Stimulated activated CD4-positive, alpha-beta T cell treated with anti-CD3 and anti-CD28 coated beads, Interleukin-2, amount 100 ng/mL, for 4 hours (primary cell): ENCODE measurements at regions not wholly inside any gene's neighbourhood (a gene's known extent, or its start where the extent isn't known, plus 50 kb on each side); places are given as distances from the start of the nearest gene placed in this dataset.
"Not testable (repeated sequence)": the region's sequence is repeated elsewhere in the genome, so short reads cannot be mapped to it uniquely, and the experiment has no call there.

ENCODE experiments used
- DNase-seq: peaks from one replicate; pipeline ENCODE4 v3.0.0-alpha.2; 2020; ENCODE audit warnings: low read depth

DNA sequence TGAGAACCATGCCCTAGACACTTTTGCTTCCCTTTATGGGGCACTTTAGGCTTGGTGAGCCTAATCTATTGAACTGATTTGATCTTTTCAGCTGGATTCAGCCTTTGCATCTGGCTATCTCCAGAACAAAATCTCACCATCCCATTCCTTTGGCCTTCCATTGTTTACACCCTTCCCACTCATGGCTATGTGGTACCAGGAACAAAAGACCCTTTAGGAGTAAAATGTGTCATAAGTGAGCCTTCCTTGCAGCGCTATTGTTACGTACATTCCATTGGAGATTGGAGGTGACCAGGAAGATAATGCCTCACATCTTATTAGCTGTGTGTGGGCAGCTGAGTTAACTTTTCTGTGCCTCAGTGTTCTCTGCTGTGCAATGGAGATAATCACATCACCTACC, 188.4 kb downstream of the SATB1 start:
- DNase-seq = no peak

DNA sequence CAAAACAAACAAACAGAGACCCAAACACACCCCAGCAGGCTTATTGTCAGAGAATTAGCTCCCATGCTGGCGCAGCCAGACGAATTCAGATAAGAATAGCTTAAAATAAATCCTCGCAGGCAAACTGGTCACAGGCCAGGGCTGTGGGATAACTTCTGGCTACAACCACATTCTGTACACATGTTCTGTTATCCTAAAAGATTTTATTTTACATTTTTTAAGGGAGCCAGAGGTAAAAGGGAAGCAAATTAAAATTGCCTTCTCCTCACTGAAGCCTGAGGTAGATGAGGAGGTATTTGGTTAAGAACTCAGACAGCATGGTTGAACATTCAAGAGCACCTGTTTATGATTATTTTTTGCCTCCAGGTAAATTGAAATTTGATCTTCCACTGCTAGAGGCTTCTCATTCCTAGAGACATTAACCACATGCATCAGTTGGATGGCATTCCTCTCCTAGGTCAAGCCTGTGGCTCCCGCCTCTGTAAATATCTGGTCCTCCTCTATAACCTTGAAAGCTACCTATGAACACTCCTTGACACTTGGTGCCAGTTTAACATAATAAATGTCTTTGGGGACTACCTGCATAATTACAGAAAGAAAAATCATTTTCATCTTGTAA, 190.3 kb downstream of the SATB1 start:
- no peak for DNase-seq

- DNase-seq = no peak
Measured at GRCh38 chr3:18233987-18234716, 191.0 kb downstream of the SATB1 start.

DNA sequence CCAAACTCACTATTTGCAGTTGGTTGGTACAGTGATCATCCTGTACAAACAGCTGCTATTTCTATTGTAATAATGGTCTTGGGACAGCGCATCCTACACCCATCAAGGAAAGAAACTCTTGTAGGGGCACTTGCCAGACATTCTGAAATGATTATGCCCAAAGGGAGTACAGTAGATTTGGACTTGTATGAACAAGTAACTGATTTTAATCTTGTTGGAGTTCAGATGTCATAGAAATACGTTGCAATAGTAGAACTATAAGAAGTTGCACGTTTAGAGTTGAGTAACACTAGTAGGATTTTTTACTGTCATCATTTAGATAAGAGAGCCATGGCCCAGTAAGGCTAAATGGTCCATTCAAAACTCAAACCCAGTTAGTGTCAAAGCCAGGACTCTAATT, 192.8 kb downstream of the SATB1 start:
- DNase-seq = no peak

DNA sequence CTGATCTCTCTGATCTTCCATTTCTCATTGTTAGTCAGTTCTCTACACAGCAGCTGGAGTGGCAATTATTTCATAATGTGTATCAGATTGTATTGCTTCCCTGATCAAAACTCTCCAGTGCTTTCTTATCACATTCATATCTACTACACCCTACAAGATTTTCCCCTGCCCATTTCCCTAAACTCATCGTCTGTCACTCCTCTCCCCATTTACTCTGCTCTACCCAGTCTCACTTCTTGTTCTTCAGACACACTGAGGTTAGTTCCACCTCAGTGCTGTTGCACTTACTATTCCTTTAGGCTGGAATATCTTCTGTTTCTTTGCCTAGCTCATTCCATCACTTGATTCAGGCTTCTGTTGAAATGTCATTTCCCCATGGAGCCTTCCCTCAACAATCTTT, 197.1 kb downstream of the SATB1 start:
- no peak for DNase-seq

- no peak for DNase-seq
Measured at GRCh38 chr3:18225709-18226108, 199.4 kb downstream of the SATB1 start.

DNA sequence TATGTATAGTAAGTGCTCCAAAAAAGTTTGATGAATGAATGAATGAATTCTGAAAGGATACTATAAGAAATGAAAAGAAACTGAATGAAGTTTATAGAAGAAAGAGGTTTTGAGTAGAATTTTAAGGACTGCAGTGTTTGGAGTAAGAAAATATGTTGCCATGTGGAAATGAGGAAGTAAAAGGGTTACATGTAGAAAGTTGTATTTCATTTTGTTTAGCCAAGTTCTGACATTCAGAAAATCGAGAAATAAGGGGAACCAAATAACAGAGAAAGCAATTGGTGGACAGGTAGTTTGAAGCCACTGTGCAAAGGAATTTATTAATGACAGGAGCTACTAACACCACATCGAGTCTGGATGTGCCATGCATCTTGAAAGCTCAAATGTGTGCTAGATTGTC, 200.7 kb downstream of the SATB1 start:
- DNase-seq = no peak

DNA sequence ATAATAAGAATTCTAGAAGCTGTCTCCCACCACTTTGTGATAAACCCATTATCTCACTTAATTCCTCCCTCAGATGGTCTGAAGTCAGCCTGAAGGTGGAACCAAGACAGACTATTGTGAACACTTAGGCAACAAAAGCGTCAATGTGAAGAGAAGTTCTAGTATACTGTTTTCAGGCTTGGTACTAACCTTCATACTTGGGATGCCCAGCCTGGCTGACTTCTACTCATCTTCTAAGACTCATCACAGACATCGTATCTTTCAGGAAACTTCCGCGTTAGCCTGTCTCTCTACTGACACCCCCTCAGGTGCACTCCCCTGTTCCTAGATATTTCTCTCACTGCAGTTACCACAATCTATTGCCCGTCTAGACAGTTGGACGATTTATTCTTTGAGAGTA, 201.2 kb downstream of the SATB1 start:
- no peak for DNase-seq

GRCh38 chr3:18223571-18223970, 201.6 kb downstream of the SATB1 start:
- no peak for DNase-seq

DNA sequence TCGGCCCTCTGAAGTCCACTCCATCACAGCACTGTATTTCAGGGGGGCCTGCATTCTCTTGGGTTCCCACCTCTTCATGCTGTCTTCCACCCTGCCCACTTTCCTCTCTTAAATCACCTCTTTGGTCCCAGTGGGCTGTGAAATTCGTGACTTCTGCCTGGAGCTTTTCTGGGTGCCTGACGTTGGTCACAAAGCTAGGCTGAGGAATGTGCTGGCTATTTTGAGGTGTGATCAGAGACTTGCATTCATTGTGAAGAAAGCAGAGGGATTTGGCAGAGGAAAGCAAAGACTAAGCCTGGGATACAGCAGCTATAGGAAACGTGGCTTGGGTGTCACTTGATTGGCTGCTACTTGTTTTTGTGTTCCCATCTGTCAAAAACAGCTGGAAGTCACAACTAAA, 202.5 kb downstream of the SATB1 start:
- no peak for DNase-seq

DNA sequence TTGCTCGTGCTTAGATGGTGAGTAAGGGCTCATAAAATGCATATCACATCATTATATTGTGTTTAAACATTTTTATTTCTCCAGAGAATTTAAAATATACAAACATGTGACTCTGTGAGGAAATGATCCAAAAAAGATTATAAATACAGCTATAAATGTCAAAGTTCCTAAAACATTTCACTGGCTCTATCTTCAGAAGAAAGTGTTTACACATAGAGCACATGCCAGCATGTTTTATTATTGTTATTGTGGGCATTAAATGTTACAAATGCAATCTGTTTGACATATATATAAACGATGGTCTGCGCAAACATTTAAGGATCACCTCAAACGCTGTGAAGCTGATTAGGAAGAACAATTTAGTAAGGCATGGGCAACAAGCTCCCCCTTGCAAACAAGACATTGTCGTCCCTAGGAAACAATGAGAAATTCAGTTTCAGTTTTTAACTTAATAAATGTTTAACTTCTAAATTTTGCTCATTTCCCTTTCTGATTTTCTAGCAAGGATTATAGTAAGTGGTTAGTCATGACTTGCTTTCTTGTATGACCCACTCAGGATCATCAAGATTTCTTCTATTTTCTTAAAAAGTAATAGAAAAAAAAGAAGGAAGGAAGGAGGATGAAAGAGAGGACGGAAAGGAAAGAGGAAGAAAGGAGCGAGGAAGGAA, 207.5 kb downstream of the SATB1 start:
- DNase-seq = no peak

GRCh38 chr3:18216996-18217395, 208.1 kb downstream of the SATB1 start:
- no peak for DNase-seq

GRCh38 chr3:18215639-18216038, 209.5 kb downstream of the SATB1 start:
- DNase-seq = no peak

GRCh38 chr3:18211116-18211515, 214.0 kb downstream of the SATB1 start:
- no peak for DNase-seq

- DNase-seq = no peak
Measured at GRCh38 chr3:18208856-18209255, 216.3 kb downstream of the SATB1 start.

- DNase-seq = no peak
Measured at GRCh38 chr3:18208091-18208490, 217.0 kb downstream of the SATB1 start.

DNA sequence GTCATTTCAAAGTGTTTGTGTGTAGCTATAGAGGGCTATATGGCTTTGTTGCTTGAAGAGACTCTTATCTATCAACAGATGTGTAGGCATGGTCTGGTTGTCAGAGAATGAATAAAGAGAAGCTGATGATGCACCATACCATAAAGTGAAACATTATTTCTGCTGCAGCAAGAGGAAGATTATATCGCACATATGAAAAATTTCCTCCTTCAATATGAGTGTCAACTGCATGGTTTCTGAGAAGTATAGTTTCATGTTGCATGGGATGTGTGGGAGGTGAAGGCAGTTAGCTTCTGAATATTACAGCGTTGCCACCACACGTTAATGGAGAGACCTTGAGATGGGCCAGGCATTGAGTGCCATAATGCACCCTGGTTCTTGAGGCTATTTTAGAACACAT, 217.9 kb downstream of the SATB1 start:
- DNase-seq = no peak

DNA sequence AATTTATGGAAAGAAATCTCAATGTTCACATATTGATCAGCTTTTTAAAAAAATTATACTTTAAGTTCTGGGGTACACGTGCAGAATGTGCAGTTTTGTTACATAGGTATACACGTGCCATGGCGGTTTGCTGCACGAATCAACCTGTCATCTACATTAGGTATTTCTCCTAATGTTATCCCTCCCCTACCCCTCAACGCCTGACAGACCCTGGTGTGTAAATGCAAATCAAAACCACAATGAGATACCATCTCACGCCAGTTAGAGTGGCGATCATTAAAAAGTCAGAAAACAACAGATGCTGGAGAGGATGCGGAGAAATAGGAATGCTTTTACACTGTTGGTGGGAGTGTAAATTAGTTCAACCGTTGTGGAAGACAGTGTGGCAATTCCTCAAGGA, 219.4 kb downstream of the SATB1 start:
- not testable (repeated sequence) for DNase-seq

- DNase-seq = no peak
Measured at GRCh38 chr3:18201315-18201714, 223.8 kb downstream of the SATB1 start.

GRCh38 chr3:18199757-18200156, 225.4 kb downstream of the SATB1 start:
- no peak for DNase-seq

DNA sequence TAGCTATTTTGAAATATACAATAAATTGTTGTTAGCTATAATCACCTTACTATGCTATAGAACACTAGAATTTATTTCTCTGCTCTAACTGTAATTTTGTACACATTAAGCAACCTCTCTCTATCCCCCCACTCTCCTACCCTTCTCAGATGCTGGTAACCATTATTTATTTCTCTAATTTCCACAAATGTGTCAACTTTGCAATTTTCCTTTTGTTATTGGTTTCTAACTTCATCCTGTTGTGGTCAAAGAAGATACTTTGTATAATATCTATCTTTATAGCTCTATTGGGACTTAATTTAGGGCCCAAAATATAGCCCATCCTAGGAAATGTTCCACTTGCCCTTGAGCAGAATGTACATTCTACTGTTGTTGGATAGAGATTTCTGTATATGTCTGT, 229.3 kb downstream of the SATB1 start:
- no peak for DNase-seq

- no peak for DNase-seq
Measured at GRCh38 chr3:18194431-18194830, 230.7 kb downstream of the SATB1 start.

DNA sequence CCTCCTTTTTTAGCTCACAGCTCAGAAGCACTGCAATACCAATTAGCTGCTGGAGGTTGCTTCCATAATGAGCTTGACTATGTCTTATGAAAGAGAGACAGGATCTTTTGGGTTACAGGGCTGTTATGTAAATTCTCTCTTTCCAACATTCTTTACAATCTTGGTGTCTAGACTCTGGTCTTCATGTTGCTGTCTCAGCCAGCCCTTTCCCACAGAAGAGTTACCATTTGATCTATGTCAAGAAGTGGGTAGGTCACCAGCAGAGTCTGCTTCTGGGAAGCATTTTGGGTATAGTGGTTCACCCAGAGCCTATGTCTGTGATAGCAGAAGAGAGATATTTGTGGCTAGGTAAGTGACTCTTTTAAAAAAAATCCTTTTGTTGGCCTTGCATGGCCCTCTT, 234.5 kb downstream of the SATB1 start:
- no peak for DNase-seq
